Upper lobe of left lung (tissue), 6 donors: ENCODE measurements at regions not wholly inside any gene's neighbourhood (a gene's known extent, or its start where the extent isn't known, plus 50 kb on each side); places are given as distances from the start of the nearest gene placed in this dataset.
"Not testable (repeated sequence)": the region's sequence is repeated elsewhere in the genome, so short reads cannot be mapped to it uniquely, and the experiment has no call there.

Source experiments
- ATAC-seq, 2 donors: fragments of 200-7000 bp; cut with Tn5 transposase; one replicate each; pipeline ENCODE4 v1.9.1; 2022; ENCODE audit warnings: mild to moderate bottlenecking in 2 of 2, moderate library complexity in 2 of 2; ENCODE audit not compliant: low FRiP score in 2 of 2
- DNase-seq, 2 donors: peaks; one replicate each; pipeline ENCODE4 v3.0.0-alpha.2; 2019 to 2020
- H3K27ac ChIP-seq, 4 donors: fragments of 200-600 bp; sonication (generic); one replicate each; pipeline ENCODE4 v1.5.1; 2016 to 2019
- H3K27me3 ChIP-seq, 4 donors: fragments of 200-600 bp; sonication (generic); one replicate each; pipeline ENCODE4 v1.5.1; 2017 to 2019
- H3K36me3 ChIP-seq, 4 donors: fragments of 200-600 bp; sonication (generic); one replicate each; pipeline ENCODE4 v1.5.1; 2016 to 2019
- H3K4me1 ChIP-seq, 4 donors: fragments of 200-600 bp; sonication (generic); one replicate each; pipeline ENCODE4 v1.5.1; 2018 to 2019
- H3K4me3 ChIP-seq, 4 donors: fragments of 200-600 bp; sonication (generic); one replicate each; pipeline ENCODE4 v1.5.1; 2017 to 2019; ENCODE audit warnings: mild to moderate bottlenecking in 2 of 4, moderate library complexity in 1 of 4
- H3K9me3 ChIP-seq, 4 donors: fragments of 200-600 bp; sonication (generic); one replicate each; pipeline ENCODE4 v1.5.1; 2018 to 2019
- EP300 ChIP-seq, 4 donors: sonication (generic); formaldehyde crosslinking; IDR thresholded peaks; one replicate each; pipeline ENCODE4 v1.5.1; 2017; ENCODE audit warnings: antibody characterized with exemption in 4 of 4, control low read depth in 2 of 4
- POLR2A ChIP-seq, 4 donors: fragments of 450-650 bp; IDR thresholded peaks; one replicate each; pipeline ENCODE4 v1.5.1; 2016 to 2017; ENCODE audit warnings: antibody characterized with exemption in 4 of 4, mild to moderate bottlenecking in 2 of 4
- POLR2AphosphoS5 ChIP-seq, 2 donors: sonication (generic); formaldehyde crosslinking; IDR thresholded peaks; one replicate each; pipeline ENCODE4 v1.5.1; 2017; ENCODE audit warnings: antibody characterized with exemption in 2 of 2
- WGBS, 2 donors: methylation state at CpG; one replicate each; pipeline ENCODE4 v1.1.5; 2017 to 2018; 5-methylcytosine and 5-hydroxymethylcytosine counted together
- TF ChIP-seq, protein P1 (sequence below), 6 experiments: fragments of 450-650 bp in 4 of 6; fragments of 200-600 bp in 2 of 6; sonication (generic) in 2 of 6; IDR thresholded peaks; one replicate each; pipeline ENCODE4 v1.5.1; 2016 to 2019; ENCODE audit warnings: antibody characterized with exemption in 6 of 6
- donor health status: DM: no; HTN: no; CAD: no; lungs with moderate emphysema.
- donor health status: DM: no; HTN: yes; CAD: no; lungs with severe emphysema.

DNA sequence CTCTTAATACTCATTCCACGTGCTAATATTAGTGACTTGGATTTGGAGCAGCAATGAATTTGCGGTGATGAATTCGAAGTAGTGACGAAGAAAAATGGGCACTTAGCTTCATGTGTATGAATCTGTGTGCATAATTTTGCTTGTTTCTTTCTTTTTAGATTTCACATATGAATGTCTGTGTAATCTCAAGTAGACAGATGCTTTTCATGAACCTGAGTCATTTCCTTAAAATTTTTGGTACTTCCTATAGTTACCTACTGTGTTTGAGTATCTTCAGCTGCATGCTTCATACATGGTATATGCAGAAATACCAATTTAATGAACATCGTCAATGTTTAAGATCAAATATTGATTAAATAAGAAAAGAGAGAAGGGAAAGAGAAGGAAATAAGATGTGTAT is 540.2 kb downstream of the RAB38 start:
- Histone ChIP-seq H3K4me3 (no peak overlapping the region), H3K9me3 (no peaks in the 10 kb centered on the region), H3K36me3 (no peaks in the 10 kb centered on the region), H3K27me3 (no peaks in the 10 kb centered on the region), H3K4me1 (no peaks in the 10 kb centered on the region), H3K27ac (no peak overlapping the region)
- WGBS, 2 donors, result 78 to 85% methylated on average over 5 of the region's 5 CpGs
- ATAC-seq (no peak), DNase-seq (no peak)
- no peak for TF ChIP-seq POLR2AphosphoS5 (IDR thresholded peaks at IDR 0.05)
- TF ChIP-seq POLR2A (IDR thresholded peaks at IDR 0.05), result no peak
- TF ChIP-seq EP300 (IDR thresholded peaks at IDR 0.05), result no peak
- TF ChIP-seq, protein P1, sequence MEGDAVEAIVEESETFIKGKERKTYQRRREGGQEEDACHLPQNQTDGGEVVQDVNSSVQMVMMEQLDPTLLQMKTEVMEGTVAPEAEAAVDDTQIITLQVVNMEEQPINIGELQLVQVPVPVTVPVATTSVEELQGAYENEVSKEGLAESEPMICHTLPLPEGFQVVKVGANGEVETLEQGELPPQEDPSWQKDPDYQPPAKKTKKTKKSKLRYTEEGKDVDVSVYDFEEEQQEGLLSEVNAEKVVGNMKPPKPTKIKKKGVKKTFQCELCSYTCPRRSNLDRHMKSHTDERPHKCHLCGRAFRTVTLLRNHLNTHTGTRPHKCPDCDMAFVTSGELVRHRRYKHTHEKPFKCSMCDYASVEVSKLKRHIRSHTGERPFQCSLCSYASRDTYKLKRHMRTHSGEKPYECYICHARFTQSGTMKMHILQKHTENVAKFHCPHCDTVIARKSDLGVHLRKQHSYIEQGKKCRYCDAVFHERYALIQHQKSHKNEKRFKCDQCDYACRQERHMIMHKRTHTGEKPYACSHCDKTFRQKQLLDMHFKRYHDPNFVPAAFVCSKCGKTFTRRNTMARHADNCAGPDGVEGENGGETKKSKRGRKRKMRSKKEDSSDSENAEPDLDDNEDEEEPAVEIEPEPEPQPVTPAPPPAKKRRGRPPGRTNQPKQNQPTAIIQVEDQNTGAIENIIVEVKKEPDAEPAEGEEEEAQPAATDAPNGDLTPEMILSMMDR (IDR thresholded peaks at IDR 0.05), result no peak

DNA sequence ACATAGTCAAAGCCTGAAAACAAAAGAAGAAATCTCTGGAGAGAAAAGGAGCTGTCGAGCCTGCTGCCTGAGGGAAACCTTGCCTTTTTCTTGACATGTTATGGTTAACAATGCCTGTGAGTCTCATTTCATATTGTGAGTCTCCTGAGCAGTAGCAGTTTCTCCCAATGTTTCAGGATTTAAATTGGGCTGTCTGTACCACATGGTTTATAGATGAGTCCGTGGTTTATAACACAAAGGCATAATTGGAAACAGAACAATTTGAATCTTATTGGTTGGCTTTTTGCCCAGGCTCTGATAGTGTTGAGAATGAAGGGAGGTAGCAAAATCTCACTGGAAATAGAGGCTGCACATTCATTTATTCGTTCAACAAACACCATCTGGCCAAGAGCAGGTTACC is 540.9 kb downstream of the RAB38 start:
- WGBS, 2 donors, result 53 to 66% methylated on average over 3 of the region's 3 CpGs
- no peak overlapping the region for H3K4me3 ChIP-seq
- TF ChIP-seq EP300 (IDR thresholded peaks at IDR 0.05), result no peak
- no peaks in the 10 kb centered on the region for H3K36me3 ChIP-seq
- no peak overlapping the region for H3K27ac ChIP-seq
- no peaks in the 10 kb centered on the region for H3K4me1 ChIP-seq
- no peaks in the 10 kb centered on the region for H3K27me3 ChIP-seq
- DNase-seq, result no peak
- ATAC-seq, result no peak
- no peaks in the 10 kb centered on the region for H3K9me3 ChIP-seq

DNA sequence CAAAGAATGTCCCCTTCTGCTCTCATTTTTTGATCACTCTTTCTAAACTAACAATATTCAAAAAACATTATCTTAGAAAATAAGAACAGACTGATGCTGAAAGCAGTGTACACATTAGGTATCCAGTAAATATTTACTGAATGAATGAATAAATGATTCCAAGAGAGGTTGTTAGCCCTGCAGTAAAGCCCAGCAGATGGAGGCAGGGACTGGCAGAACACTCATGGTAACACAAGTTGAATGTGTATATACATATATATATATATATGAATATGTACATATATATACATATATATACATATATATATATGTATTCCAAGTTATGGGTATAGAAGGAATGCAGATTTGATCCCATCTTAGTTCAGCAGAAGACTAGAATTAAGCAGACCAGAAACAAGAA is 546.3 kb downstream of the RAB38 start:
- Histone ChIP-seq H3K4me3 (no peak overlapping the region), H3K36me3 (no peaks in the 10 kb centered on the region), H3K4me1 (no peaks in the 10 kb centered on the region), H3K27ac (no peak overlapping the region), H3K9me3 (no peaks in the 10 kb centered on the region), H3K27me3 (no peaks in the 10 kb centered on the region)
- no peak for ATAC-seq
- TF ChIP-seq, protein P1 (IDR thresholded peaks at IDR 0.05), result no peak
- TF ChIP-seq EP300 (IDR thresholded peaks at IDR 0.05), result no peak
- no peak for TF ChIP-seq POLR2AphosphoS5 (IDR thresholded peaks at IDR 0.05)
- TF ChIP-seq POLR2A (IDR thresholded peaks at IDR 0.05), result no peak
- DNase-seq, result no peak

DNA sequence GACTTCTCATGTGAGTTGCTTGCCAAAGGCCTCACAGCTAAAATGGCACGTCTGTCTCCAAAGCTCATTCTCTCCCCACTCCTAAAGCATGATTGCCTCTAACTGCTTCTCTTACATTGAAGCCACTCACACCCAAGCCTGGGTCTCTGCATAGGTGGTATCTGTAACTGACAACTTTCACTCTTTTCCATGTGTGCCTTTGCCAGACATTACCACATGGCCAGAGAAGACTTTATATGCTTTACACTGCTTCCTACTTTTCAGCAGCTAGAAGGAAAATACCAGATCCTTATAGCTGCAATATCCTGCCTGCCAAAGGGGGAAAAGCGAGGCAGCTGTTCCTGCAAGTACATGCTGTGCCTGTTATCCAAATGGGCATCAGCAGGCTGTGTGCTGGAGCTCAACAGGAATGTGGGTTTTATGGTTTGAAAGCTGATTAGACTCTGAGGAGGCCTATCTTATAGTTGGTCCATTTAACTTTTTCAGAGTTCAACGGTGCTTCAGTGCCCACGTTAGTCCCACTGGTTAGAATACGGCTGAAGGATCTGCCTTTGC is 547.1 kb downstream of the RAB38 start:
- DNase-seq, result no peak
- TF ChIP-seq POLR2A (IDR thresholded peaks at IDR 0.05), result no peak
- no peak for TF ChIP-seq POLR2AphosphoS5 (IDR thresholded peaks at IDR 0.05)
- no peak for TF ChIP-seq EP300 (IDR thresholded peaks at IDR 0.05)
- TF ChIP-seq, protein P1 (IDR thresholded peaks at IDR 0.05), result no peak
- no peaks in the 10 kb centered on the region for H3K36me3 ChIP-seq
- ATAC-seq, result no peak
- H3K27ac ChIP-seq, result no peak overlapping the region
- no peaks in the 10 kb centered on the region for H3K27me3 ChIP-seq
- WGBS, 2 donors, result 77% methylated on average over 5 of the region's 5 CpGs
- H3K4me3 ChIP-seq, result no peak overlapping the region
- H3K9me3 ChIP-seq, result no peaks in the 10 kb centered on the region
- H3K4me1 ChIP-seq, result no peaks in the 10 kb centered on the region

DNA sequence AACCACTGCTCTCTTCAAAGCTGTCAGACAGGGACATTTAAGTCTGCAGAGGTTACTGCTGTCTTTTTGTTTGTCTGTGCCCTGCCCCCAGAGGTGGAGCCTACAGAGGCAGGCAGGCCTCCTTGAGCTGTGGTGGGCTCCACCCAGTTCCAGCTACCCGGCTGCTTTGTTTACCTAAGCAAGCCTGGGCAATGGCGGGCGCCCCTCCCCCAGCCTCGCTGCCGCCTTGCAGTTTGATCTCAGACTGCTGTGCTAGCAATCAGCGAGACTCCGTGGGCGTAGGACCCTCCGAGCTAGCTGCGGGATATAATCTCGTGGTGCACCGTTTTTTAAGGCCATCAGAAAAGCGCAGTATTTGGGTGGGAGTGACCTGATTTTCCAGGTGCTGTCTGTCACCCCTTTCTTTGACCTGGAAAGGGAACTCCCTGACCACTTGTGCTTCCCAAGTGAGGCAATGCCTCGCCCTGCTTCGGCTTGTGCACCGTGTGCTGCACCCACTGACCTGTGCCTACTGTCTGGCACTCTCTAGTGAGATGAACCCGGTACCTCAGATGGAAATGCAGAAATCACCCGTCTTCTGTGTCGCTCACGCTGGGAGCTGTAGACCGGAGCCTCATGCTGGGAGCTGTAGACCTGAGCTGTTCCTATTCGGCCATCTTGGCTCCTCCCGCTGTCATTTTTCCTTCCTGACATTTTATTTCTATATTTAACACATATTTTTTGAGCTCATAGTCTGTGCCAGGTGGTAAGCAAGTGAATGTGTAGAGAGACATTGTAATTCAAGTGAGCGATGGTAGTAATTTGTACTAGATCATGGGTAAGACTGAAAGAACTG is 551.5 kb downstream of the RAB38 start:
- not testable (repeated sequence) for H3K4me1 ChIP-seq, H3K4me3 ChIP-seq, H3K27me3 ChIP-seq, H3K27ac ChIP-seq, H3K9me3 ChIP-seq, H3K36me3 ChIP-seq, ATAC-seq
- 72 to 78% methylated on average over 18 to 24 of the region's 24 CpGs for WGBS, 2 donors
- peak in 1 of 2 donors; percentile 12 for DNase-seq

DNA sequence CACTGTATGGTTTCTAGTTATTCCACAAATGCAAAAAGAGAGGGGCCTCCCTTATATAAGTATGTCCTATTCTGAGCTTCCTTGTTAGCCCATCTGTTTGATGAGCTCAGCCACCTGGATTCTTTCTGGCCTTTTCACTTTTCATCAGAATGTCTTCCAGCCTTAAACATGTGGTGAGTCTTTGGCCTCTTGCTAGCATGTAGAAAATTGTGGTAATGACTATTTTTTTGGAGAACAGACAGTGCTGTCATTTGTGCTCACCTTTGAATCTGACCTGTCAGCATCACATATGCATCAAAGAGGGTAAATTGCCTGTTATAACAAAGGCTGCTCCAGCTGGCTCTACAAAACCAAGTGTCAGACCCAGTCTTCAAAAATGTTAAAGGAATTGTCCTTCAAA is 558.7 kb downstream of the RAB38 start:
- H3K4me3 ChIP-seq, result no peak overlapping the region
- ATAC-seq (no peak), DNase-seq (no peak)
- H3K4me1 ChIP-seq, result no peaks in the 10 kb centered on the region
- TF ChIP-seq POLR2A (IDR thresholded peaks at IDR 0.05), result no peak
- TF ChIP-seq, protein P1 (IDR thresholded peaks at IDR 0.05), result no peak
- no peaks in the 10 kb centered on the region for H3K36me3 ChIP-seq
- H3K27me3 ChIP-seq, result no peaks in the 10 kb centered on the region
- no peaks in the 10 kb centered on the region for H3K9me3 ChIP-seq
- H3K27ac ChIP-seq, result no peak overlapping the region
